HG02642 (cell line): ENCODE measurements at regions not wholly inside any gene's neighbourhood (a gene's known extent, or its start where the extent isn't known, plus 50 kb on each side); places are given as distances from the start of the nearest gene placed in this dataset.

Source experiments
- ATAC-seq: cut with Tn5 transposase; IDR thresholded peaks from one replicate; pipeline ENCODE4 v1.9.1; 2021; ENCODE audit warnings: mild to moderate bottlenecking; ENCODE audit not compliant: unreplicated experiment, poor library complexity

- no peak for ATAC-seq
Measured at GRCh38 chr5:158180407-158180806, 321.5 kb upstream of the CLINT1 start.

DNA sequence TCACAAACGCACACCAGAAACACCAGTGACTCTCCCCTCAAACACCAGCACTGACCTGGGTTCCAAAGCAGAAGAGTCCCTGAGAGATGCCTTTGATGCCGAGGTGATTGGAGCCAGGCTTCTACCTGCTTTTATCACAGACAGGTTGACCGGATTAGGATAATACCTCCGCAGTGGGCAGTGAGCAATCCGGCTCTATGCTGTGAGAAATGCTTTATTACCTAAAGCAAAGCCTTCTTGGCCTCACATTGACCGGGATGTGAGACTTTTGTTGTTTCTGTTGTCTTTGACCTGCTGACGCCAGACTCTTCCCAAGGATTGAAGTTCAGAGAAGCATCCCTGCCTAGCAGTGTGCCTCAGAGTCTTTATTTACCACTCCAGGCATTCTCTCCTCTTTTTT is 320.3 kb upstream of the CLINT1 start:
- ATAC-seq, result no peak

DNA sequence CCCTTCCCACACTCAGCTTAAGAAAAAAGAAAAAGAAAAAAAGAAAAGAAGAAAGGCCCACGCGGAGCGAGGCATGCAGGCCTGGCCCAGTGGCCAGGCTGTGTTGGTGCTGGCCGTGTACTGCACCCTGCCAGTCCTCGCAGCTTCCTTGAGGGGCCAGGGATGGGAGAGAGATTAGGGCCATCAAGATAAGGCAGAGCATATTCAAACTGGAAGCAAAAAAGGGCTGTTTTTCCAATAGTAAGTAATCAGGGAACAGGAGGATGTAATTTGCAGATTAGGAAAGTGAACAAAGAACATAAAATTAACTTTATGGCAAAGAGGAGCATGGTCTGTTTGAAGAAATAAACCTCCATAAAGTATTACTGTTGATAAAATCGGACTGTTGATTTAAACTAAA is 319.6 kb upstream of the CLINT1 start:
- ATAC-seq, result no peak

- ATAC-seq, result no peak
Measured at GRCh38 chr5:158177146-158177545, 318.2 kb upstream of the CLINT1 start.

DNA sequence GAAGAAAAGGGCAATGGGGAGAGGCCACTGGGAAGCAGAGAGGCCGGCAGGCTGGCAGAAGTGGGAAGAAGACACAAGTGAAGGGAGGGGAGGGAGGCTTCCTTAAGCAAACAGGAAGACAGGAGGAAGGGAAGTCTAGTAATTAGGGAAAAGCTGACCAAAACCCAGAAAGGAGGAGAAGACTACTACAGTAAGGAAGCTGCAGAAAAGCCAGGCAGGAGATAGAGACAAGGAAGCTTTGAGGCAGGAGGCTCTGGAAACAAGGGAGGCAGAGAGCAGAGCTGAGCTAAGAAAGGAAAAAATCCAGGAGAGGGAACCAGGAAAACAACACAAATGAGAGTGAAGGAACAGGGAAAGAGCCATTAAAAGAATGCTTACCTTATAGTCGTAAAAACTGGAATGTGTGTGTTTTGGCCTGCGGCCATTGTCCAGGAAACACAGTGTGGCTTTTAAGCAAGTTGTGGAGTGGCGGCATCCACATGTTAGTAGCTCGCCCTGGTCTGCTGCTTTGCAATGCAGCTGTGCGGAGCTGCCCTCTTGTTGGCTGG is 317.1 kb upstream of the CLINT1 start:
- no peak for ATAC-seq

DNA sequence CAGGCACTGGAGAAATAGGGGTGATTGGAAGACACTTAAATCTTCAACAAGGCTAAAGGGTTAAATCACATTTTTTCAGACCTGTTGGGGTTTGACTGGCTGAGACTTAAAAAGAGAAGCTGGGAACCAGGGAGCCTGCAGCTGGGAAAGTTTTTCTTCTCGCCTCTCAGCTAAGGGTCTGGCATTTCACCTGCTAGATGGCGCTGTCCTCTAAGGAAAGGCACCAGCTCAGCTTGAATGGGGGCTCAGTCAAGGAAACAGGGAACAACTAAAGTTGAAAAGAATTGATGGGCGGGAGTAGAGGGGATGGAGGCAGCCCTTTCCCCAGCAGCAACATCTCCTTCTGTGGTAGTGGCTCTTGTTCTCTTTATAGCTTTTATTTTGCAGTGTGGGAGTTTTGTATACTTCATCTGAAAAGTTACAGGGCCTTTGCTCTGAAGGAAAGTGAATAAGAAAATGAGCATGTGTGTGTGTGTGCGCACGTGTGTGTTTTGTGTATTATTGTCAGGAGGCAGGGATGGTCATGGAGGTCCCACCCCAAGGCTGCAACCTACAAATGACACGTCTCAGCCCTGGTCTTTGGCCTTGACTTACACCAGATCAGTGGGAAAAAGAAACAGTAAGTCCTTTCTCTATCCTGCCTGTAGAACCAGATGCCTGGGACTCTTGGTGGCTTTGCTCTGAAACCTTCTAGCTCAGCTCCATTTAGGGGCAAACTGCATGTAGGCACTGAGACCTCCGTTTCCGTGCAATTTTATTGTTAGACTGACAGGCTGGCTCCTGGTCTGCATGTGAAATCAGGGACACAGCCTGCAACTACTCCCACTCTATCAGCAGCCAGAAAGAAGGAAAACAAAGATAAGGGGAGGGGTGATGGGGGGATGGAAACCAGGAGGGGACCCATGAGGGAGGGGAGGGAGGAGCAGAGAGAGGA is 316.2 kb upstream of the CLINT1 start:
- no peak for ATAC-seq

GRCh38 chr5:158174026-158174425 is 315.1 kb upstream of the CLINT1 start:
- no peak for ATAC-seq

- ATAC-seq, result no peak
Measured at GRCh38 chr5:158172005-158172404, 313.1 kb upstream of the CLINT1 start.

- no peak for ATAC-seq
Measured at GRCh38 chr5:158170534-158170933, 311.6 kb upstream of the CLINT1 start.

GRCh38 chr5:158170060-158170459 is 311.1 kb upstream of the CLINT1 start:
- no peak for ATAC-seq

- no peak for ATAC-seq
Measured at GRCh38 chr5:158166424-158166823, 307.5 kb upstream of the CLINT1 start.

DNA sequence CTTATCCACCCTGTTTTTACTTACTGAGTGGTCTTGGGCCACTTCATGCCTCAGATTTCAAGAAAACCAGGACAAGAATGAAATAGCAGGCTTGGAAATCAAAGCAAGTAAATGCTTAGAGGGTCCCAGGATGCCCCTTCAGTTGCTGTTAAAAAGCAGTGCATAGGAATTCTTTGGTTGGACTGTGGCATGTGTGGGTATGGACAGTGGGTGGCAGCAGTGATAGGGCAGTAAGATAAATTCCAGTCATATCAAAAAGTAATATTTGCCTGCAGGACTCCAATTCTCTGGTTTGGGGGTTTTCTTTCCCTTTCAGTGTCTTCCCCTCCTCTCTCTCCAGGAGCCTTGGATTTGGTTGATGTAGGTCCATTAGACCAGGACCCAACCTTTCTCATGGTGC is 306.7 kb upstream of the CLINT1 start:
- ATAC-seq, result no peak

GRCh38 chr5:158164296-158165047 is 305.5 kb upstream of the CLINT1 start:
- no peak for ATAC-seq

GRCh38 chr5:158163451-158164295 is 304.7 kb upstream of the CLINT1 start:
- ATAC-seq, result no peak

DNA sequence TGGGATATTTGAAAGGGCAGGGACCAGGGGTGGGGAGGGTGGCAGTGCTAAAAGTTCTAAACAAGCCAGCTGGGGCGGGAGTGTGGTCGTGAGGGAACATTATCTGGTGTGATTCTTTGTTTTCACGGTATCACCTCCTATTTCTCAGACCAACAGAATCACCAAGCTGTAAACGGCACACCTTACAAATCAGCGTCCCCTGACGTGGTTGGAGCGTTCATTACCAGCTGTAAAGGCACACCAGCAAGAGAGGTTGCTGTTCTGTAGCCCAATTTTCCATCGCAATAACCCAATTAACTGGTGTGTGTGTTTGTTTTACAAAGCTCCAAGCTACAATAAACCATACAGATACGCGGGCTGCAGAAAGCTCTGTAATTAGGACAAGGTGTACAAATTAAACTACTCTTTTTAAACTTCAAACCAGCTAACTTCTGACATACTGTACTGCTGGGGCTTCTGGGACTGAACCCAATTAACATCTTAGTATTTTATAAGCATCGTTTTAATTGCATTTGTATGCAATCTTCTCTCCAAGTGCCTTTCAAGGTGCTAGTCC is 303.6 kb upstream of the CLINT1 start:
- no peak for ATAC-seq

GRCh38 chr5:158162026-158162425 is 303.1 kb upstream of the CLINT1 start:
- ATAC-seq, result no peak

GRCh38 chr5:158159621-158160020 is 300.7 kb upstream of the CLINT1 start:
- no peak for ATAC-seq

DNA sequence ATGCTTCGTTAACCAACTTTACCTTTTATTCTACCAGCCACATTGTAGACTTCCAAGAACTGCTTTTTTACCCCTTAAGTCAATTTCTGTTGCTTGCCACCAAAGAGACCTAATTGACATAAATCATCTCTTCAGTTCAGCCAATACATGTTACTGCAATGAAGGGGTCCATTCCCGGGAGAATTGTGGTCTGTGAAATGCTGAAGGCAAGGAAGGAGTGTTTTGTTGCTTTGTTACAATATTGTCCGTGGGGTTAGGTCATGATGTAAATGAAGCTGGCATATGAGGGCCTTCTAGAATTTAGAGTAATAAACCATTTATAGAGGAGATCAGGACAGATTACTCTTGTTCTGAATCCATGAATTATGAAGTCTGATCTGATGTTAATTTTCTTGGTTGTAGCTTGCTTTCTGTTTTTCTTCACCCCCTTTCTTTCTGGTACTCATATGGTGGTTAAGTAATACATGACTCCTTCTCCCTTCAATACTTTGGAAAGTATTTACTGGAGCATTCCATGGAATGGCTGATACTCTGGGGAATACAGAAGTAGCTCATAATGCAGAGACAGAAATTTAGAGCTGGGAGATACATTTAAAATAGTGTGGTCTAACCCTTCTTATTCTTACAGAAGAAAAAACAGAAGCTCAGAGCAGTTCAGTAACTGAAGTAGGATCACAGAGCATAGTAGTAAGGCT is 297.0 kb upstream of the CLINT1 start:
- ATAC-seq, result no peak

DNA sequence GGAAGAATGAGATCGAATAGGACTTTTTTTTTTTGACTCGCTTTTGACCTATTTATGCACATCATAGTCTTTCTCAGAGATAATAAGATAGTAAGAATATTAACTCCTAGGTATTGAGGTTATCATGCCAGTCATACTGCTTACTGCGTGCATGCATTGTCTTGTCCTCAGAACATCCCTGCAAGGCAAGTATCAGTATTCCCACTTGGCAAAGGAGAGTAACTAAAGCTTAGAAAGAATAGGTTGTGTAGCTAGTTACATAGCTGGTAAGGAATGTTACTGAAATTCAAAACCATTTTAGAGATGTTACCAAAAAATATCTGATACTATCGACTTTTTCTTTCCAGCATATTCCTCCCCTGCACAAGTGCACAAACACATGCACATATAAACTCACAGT is 296.1 kb upstream of the CLINT1 start:
- no peak for ATAC-seq
